ENCODE measurements at regions not wholly inside any gene's neighbourhood (a gene's known extent, or its start where the extent isn't known, plus 50 kb on each side); places are given as distances from the start of the nearest gene placed in this dataset.

DNA sequence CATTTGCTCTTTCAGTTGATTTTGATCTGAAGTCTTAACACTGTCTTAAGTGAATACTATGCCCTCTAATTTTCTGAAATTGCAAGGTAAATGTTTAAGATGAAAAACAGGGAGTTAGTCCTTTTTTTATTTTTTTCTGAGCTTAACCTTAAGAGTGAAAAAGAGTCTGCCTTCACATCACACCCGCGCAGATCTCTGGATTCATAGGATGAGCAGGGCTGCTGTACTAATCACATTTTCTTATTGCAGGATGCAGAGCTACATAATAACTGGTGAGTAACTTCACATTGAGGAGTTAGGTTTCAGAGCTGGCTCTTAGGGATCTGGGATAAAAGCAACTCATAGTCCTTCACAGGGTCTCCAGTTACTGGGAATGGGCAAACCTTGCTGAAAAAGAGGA, 188.7 kb upstream of the ATP1B1 start:
- H3K4me3 ChIP-seq = no peak overlapping the region
- ATAC-seq = no peak
- no peaks in the 10 kb centered on the region for H3K36me3 ChIP-seq (ENCODE audit: insufficient read depth in 1 of 2, low read depth in 1 of 2)
- no peaks in the 10 kb centered on the region for H3K9me3 ChIP-seq
- H3K4me1 ChIP-seq = no peaks in the 10 kb centered on the region
- no peaks in the 10 kb centered on the region for H3K27me3 ChIP-seq (ENCODE audit: insufficient read depth in 3 of 3, low read length in 2 of 3)
- intact Hi-C loops (cut with DNase I) = no loop called here
- no peak for DNase-seq
- WGBS, 3 donors = 51 to 59% (median 54%) methylated on average over 2 of the region's 2 CpGs
- no peak overlapping the region for H3K27ac ChIP-seq
- TF ChIP-seq, protein P1, sequence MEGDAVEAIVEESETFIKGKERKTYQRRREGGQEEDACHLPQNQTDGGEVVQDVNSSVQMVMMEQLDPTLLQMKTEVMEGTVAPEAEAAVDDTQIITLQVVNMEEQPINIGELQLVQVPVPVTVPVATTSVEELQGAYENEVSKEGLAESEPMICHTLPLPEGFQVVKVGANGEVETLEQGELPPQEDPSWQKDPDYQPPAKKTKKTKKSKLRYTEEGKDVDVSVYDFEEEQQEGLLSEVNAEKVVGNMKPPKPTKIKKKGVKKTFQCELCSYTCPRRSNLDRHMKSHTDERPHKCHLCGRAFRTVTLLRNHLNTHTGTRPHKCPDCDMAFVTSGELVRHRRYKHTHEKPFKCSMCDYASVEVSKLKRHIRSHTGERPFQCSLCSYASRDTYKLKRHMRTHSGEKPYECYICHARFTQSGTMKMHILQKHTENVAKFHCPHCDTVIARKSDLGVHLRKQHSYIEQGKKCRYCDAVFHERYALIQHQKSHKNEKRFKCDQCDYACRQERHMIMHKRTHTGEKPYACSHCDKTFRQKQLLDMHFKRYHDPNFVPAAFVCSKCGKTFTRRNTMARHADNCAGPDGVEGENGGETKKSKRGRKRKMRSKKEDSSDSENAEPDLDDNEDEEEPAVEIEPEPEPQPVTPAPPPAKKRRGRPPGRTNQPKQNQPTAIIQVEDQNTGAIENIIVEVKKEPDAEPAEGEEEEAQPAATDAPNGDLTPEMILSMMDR (IDR thresholded peaks at IDR 0.05) = no peak

DNA sequence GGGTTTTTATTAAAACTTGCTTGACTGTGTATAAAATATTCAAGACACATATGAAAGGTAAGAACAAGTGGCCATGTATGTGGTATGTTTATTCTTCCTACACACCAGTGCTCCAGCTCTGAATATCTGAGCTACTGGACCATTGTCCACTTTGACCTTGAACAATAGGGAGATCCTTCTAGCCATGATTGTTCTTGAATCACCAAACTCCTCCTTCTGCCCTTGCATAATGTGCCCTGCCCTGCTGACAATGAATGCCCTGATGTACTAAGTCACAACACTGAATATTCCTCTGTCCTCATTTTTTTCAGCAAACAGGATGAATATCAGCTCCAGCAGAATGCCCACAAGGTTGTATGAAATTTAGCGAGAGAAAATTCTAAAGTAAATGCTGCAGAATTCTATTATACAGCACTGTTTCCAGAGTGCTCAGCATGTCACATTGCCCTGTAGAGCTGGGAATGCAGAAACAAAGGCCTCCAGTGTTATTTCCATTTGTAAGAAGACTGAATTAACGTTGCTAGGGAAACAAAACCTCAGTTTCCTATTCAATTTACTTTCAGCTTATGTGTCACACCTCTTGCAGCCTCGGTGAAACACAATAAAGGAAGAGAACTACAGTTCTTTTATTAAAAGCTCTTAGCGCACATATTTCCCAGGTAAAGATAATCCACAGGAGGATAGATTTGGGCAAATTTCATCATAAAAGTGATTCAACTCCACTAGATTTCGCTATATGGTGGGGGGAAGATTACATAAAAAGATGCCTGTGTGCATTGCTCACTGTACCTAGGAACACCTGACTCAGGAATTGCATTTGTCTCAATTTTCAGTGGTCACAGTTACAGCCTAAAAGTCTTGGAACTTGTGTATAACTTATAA, 187.4 kb upstream of the ATP1B1 start:
- no peaks in the 10 kb centered on the region for H3K9me3 ChIP-seq
- H3K4me3 ChIP-seq = no peak overlapping the region
- TF ChIP-seq, protein P1 (IDR thresholded peaks at IDR 0.05) = no peak
- H3K27ac ChIP-seq = no peak overlapping the region
- ATAC-seq (peak in 1 of 4 donors; percentile 32), DNase-seq (no peak)
- H3K36me3 ChIP-seq (ENCODE audit: insufficient read depth in 1 of 2, low read depth in 1 of 2) = no peaks in the 10 kb centered on the region
- H3K4me1 ChIP-seq = no peaks in the 10 kb centered on the region
- intact Hi-C loops (cut with DNase I) = no loop called here
- WGBS, 3 donors = 71 to 78% (median 76%) methylated on average over 5 of the region's 5 CpGs
- H3K27me3 ChIP-seq (ENCODE audit: insufficient read depth in 3 of 3, low read length in 2 of 3) = no peaks in the 10 kb centered on the region

DNA sequence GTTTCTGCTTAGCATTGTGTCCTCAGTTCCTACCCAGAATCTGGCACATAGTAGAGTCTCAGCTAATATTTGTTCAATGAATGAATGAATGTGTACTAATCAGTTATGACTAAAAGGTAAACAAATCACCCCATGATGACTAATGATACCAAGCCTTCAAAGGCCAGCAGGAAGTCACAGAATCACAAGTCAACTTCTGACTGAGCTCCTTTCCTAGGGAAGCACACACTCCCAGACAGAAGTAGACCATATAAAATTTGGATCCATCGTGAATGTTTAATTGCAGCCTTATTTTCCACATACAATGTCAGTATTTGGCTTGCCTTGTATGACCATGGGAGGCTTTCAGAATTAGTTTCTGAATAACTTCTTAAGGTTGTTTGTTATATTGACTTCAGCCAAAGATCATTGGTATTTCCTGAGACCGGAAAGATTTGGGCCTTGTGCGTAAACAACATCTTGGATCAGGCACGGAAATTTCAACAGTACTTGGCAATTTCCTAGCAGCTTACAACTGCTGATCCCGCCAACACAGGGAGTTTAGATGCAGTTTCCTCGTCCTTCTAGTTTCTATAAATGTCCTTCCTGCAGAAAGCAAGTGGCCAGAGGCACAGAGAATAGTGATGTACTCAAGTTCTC, 185.9 kb upstream of the ATP1B1 start:
- 41 to 54% (median 44%) methylated on average over 6 of the region's 6 CpGs for WGBS, 3 donors
- H3K4me1 ChIP-seq = no peaks in the 10 kb centered on the region
- intact Hi-C loops (cut with DNase I) = no loop called here
- TF ChIP-seq, protein P1 (IDR thresholded peaks at IDR 0.05) = no peak
- ATAC-seq = peak in 3 of 4 donors; percentile 27 to 76 (median 37)
- H3K27me3 ChIP-seq (ENCODE audit: insufficient read depth in 3 of 3, low read length in 2 of 3) = no peaks in the 10 kb centered on the region
- no peak overlapping the region for H3K4me3 ChIP-seq
- peak overlapping the region; percentile 25 for H3K27ac ChIP-seq
- DNase-seq = no peak
- H3K36me3 ChIP-seq (ENCODE audit: insufficient read depth in 1 of 2, low read depth in 1 of 2) = no peaks in the 10 kb centered on the region
- H3K9me3 ChIP-seq = no peaks in the 10 kb centered on the region

DNA sequence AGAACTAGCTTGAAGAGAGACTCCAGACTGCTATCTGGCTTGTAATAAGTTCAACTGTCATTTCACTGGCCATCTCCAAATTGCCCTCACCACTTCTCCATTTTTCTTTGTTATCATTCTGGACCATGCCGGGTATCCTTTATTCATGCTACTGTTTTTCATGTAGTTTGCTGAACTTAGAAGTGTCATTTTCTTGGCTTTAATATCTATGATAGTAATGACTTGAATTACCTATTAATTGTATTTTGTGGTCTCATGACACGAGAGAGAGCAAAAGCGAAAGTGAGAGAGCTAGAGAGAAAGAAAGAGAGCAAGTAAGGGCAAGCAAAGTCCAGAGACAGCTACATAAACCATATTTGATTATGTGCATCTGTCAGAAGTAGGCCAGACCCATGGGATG, 184.9 kb upstream of the ATP1B1 start:
- TF ChIP-seq, protein P1 (IDR thresholded peaks at IDR 0.05) = no peak
- DNase-seq (no peak), ATAC-seq (no peak)
- Histone ChIP-seq H3K27ac (no peak overlapping the region), H3K4me3 (no peak overlapping the region), H3K36me3 (ENCODE audit: insufficient read depth in 1 of 2, low read depth in 1 of 2) (no peaks in the 10 kb centered on the region), H3K27me3 (ENCODE audit: insufficient read depth in 3 of 3, low read length in 2 of 3) (no peaks in the 10 kb centered on the region), H3K4me1 (no peaks in the 10 kb centered on the region), H3K9me3 (no peaks in the 10 kb centered on the region)
- intact Hi-C loops (cut with DNase I) = no loop called here
- WGBS, 3 donors = 80 to 87% (median 81%) methylated on average over 3 of the region's 3 CpGs
